Testis (tissue), 2 donors: ENCODE measurements at regions not wholly inside any gene's neighbourhood (a gene's known extent, or its start where the extent isn't known, plus 50 kb on each side); places are given as distances from the start of the nearest gene placed in this dataset.

Experiments
- DNase-seq: peaks from one replicate; pipeline ENCODE4 v3.0.0-alpha.2; 2019
- H3K27ac ChIP-seq, 2 donors: fragments of 200-600 bp; sonication (generic); one replicate each; pipeline ENCODE4 v1.5.1; 2019
- H3K27me3 ChIP-seq: fragments of 200-600 bp; sonication (generic); one replicate; pipeline ENCODE4 v1.5.1; 2019
- H3K36me3 ChIP-seq: fragments of 200-600 bp; sonication (generic); one replicate; pipeline ENCODE4 v1.5.1; 2017; ENCODE audit warnings: low read depth; ENCODE audit errors: missing control alignments
- H3K4me1 ChIP-seq: fragments of 200-600 bp; sonication (generic); one replicate; pipeline ENCODE4 v1.5.1; 2019
- H3K4me3 ChIP-seq, 2 donors: fragments of 200-600 bp; sonication (generic); one replicate each; pipeline ENCODE4 v1.5.1; 2017 to 2019
- H3K9me3 ChIP-seq: fragments of 200-600 bp; sonication (generic); one replicate; pipeline ENCODE4 v1.5.1; 2017
- CTCF ChIP-seq, 3 experiments: fragments of 450-650 bp in 2 of 3; fragments of 200-600 bp in 1 of 3; sonication (generic) in 1 of 3; IDR thresholded peaks; one replicate each; pipeline ENCODE4 v1.5.1; 2016 to 2019; ENCODE audit warnings: antibody characterized with exemption in 3 of 3, mild to moderate bottlenecking in 2 of 3, moderate library complexity in 1 of 3
- POLR2A ChIP-seq: fragments of 450-650 bp; IDR thresholded peaks from one replicate; pipeline ENCODE4 v1.6.1; 2017; ENCODE audit warnings: antibody characterized with exemption, mild to moderate bottlenecking, moderate library complexity
- WGBS, 2 donors: methylation state at CpG; one replicate each; pipeline ENCODE4 v1.1.5; 2018; 5-methylcytosine and 5-hydroxymethylcytosine counted together
- intact Hi-C: fragments of 100-400 bp; cut with DNase I; formaldehyde crosslinking; loops from one replicate; pipeline ENCODE4 v1.15.1; 2023; ENCODE audit warnings: low total_unique reads

GRCh38 chr22:27212617-27213177 lies 555.3 kb downstream of the MIAT start:
- peak; percentile 80 for DNase-seq
- Histone ChIP-seq H3K27me3 (no peaks in the 10 kb centered on the region), H3K4me3 (no peak overlapping the region), H3K27ac (peak overlapping the region; percentile 64 to 70), H3K9me3 (no peaks in the 10 kb centered on the region), H3K36me3 (no peaks in the 10 kb centered on the region), H3K4me1 (peaks cover 7% of the 10 kb centered on the region)
- intact Hi-C loops = no loop called here
- no peak for TF ChIP-seq POLR2A
- no peak for TF ChIP-seq CTCF (IDR thresholded peaks at IDR 0.05)
- 45 to 47% methylated on average over 14 of the region's 14 CpGs for WGBS, 2 donors

- Histone ChIP-seq H3K9me3 (no peaks in the 10 kb centered on the region), H3K4me3 (no peak overlapping the region), H3K36me3 (no peaks in the 10 kb centered on the region), H3K27ac (peak overlapping the region; percentile 64 to 70), H3K27me3 (no peaks in the 10 kb centered on the region), H3K4me1 (peaks cover 7% of the 10 kb centered on the region)
- 87 to 92% methylated on average over 4 of the region's 4 CpGs for WGBS, 2 donors
- intact Hi-C loops = no loop called here
- no peak for TF ChIP-seq POLR2A
- TF ChIP-seq CTCF (IDR thresholded peaks at IDR 0.05) = no peak
- no peak for DNase-seq
Observed at GRCh38 chr22:27213294-27213693, 555.9 kb downstream of the MIAT start.

DNA sequence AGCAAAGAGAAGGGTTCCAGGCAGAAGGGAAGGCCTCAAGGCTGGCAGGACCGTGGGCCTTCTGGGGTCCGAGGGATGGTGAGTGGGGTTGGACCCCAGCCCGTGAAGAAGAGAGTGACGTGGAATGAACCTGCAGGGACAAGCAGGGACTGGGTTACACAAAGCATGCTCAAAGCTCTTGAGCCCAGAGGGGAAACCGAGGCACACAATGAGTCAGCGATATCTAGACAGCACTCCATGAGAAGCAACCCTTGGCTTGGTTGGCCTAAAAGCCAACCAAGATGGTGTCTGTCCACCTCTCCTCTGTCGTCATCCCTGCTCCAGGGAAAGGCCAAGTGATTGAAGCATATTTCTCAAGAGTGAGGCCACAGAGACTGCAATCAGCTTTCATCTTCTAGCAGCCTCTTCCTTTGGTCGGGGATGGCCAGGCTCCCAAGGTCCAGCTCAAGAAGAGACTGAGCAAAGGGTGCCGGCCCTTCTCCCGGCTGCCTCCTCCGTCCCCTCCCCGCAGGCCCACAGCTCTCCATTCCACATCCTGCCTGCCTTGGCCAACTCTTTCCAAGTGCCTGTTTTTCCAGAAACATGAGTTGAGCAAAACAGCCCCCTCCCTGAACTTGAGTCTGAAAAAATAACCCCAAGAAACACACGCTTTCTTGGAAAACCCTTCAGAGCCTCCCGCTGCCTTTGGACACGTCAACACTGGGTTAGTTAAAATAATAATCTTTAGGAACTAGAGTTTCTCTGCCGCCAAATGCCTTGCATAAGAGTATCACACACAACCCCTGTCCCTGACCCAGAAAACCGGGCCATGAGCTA lies 556.6 kb downstream of the MIAT start:
- no peaks in the 10 kb centered on the region for H3K36me3 ChIP-seq
- H3K27ac ChIP-seq = peak overlapping the region; percentile 64 to 70
- H3K27me3 ChIP-seq = no peaks in the 10 kb centered on the region
- TF ChIP-seq CTCF (IDR thresholded peaks at IDR 0.05) = no peak
- TF ChIP-seq POLR2A = no peak
- DNase-seq = peak; percentile 70
- peaks cover 7% of the 10 kb centered on the region for H3K4me1 ChIP-seq
- no peaks in the 10 kb centered on the region for H3K9me3 ChIP-seq
- H3K4me3 ChIP-seq = no peak overlapping the region
- WGBS, 2 donors = 68 to 72% methylated on average over 17 of the region's 17 CpGs
- intact Hi-C loops = no loop called here

DNA sequence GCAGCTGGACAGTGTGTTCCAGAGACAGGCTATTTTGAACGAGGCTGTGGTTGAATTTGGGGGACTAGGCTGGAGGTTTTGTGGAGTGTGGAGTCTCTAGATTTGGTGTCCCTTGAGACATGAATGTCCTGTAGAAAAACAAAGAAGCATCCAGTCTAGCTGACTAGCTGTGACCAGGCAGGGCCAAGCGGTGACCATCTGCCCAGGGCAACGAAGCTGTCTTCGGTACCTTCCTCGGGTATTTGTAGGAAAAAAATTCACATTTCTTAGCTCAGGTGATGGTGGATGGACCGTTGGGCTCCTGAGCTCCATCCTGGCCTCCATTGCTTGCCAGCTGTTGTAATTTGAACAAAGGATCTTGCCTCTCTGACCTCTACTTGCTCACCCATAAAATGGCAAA lies 557.3 kb downstream of the MIAT start:
- 83 to 86% methylated on average over 6 of the region's 6 CpGs for WGBS, 2 donors
- peaks cover 7% of the 10 kb centered on the region for H3K4me1 ChIP-seq
- H3K27me3 ChIP-seq = no peaks in the 10 kb centered on the region
- no peaks in the 10 kb centered on the region for H3K9me3 ChIP-seq
- H3K27ac ChIP-seq = peak overlapping the region in 1 of 2 donors; percentile 70
- DNase-seq = no peak
- no peak for TF ChIP-seq POLR2A
- no peak for TF ChIP-seq CTCF (IDR thresholded peaks at IDR 0.05)
- intact Hi-C loops = no loop called here
- H3K4me3 ChIP-seq = no peak overlapping the region
- no peaks in the 10 kb centered on the region for H3K36me3 ChIP-seq

DNA sequence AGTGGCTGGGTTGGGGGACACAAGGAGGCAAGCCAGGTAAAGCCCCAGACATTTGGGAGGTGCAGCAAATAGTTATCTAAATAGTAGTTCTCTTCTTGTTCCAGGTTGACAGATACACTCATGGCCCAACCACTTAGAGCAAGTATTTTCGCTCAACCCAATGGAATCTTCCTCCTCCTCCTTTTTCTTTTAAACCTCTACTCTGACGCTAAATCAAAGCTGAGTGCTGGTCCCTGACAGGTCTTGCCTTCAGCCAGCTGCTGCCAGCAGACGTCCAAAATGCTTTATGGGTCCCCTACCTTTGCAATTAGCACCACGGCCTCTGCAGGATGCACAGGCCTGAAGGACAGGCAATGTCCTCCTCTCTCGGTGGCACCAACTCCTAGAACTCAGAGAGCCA lies 558.5 kb downstream of the MIAT start:
- DNase-seq = no peak
- Histone ChIP-seq H3K9me3 (no peaks in the 10 kb centered on the region), H3K36me3 (no peaks in the 10 kb centered on the region), H3K27me3 (no peaks in the 10 kb centered on the region), H3K27ac (no peak overlapping the region), H3K4me3 (no peak overlapping the region), H3K4me1 (peaks cover 7% of the 10 kb centered on the region)
- no peak for TF ChIP-seq POLR2A
- no peak for TF ChIP-seq CTCF (IDR thresholded peaks at IDR 0.05)
- 72 to 84% methylated on average over 5 of the region's 5 CpGs for WGBS, 2 donors
- intact Hi-C loops = no loop called here
